ENCODE measurements at regions not wholly inside any gene's neighbourhood (a gene's known extent, or its start where the extent isn't known, plus 50 kb on each side); places are given as distances from the start of the nearest gene placed in this dataset.

GRCh38 chr4:149173241-149174013 is 642.2 kb downstream of the IQCM start:
- intact Hi-C loops (cut with micrococcal nuclease), result no loop called here
- H3K4me1 Mint-ChIP-seq, result no peaks in the 10 kb centered on the region
- TF ChIP-seq, protein P1, sequence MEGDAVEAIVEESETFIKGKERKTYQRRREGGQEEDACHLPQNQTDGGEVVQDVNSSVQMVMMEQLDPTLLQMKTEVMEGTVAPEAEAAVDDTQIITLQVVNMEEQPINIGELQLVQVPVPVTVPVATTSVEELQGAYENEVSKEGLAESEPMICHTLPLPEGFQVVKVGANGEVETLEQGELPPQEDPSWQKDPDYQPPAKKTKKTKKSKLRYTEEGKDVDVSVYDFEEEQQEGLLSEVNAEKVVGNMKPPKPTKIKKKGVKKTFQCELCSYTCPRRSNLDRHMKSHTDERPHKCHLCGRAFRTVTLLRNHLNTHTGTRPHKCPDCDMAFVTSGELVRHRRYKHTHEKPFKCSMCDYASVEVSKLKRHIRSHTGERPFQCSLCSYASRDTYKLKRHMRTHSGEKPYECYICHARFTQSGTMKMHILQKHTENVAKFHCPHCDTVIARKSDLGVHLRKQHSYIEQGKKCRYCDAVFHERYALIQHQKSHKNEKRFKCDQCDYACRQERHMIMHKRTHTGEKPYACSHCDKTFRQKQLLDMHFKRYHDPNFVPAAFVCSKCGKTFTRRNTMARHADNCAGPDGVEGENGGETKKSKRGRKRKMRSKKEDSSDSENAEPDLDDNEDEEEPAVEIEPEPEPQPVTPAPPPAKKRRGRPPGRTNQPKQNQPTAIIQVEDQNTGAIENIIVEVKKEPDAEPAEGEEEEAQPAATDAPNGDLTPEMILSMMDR (IDR thresholded peaks at IDR 0.05), result no peak
- H3K27me3 Mint-ChIP-seq (ENCODE audit: low read depth in 2 of 2), result no peaks in the 10 kb centered on the region
- ATAC-seq, result no peak
- no peak overlapping the region for H3K4me3 Mint-ChIP-seq
- H3K27ac Mint-ChIP-seq, result no peak overlapping the region
- Histone ChIP-seq H3K4me3 (ENCODE audit: low read length) (no peak overlapping the region), H3K27me3 (ENCODE audit: control insufficient read depth, insufficient read depth, low read length) (no peaks in the 10 kb centered on the region), H3K4me1 (ENCODE audit: control insufficient read depth, insufficient read depth, low read length) (no peaks in the 10 kb centered on the region), H3K27ac (ENCODE audit: low read length) (no peak overlapping the region), H3K9me3 (ENCODE audit: control insufficient read depth, insufficient read depth, low read length) (no peaks in the 10 kb centered on the region), H3K36me3 (ENCODE audit: control insufficient read depth, insufficient read depth, low read length) (no peaks in the 10 kb centered on the region)
- H3K36me3 Mint-ChIP-seq, result peaks cover 8% of the 10 kb centered on the region
- no peak for DNase-seq
- H3K9me3 Mint-ChIP-seq, result peaks cover 11 to 17% of the 10 kb centered on the region in 2 donors
- 79% methylated on average over 3 of the region's 6 CpGs for WGBS (ENCODE audit: insufficient coverage)

DNA sequence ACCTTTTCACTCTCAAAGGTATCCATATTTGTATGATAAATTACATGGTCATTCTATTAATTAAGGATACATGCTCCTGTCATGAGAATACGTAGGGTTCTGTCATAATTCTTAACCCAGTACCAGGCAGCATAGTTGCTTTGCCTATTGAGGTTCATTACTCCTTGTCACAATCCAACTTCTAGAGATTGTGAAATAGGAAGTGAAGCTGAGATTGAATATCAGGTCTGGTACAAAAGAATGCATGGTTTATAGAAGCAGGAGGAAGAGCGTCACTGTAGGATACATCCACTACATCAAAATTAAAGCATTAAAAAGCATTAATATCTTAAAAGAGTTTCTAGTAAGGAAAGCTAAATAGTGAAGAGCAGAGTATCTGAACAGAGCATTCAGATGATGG is 647.0 kb downstream of the IQCM start:
- no peaks in the 10 kb centered on the region for H3K36me3 ChIP-seq (ENCODE audit: control insufficient read depth, insufficient read depth, low read length)
- no peak overlapping the region for H3K4me3 ChIP-seq (ENCODE audit: low read length)
- Mint-ChIP-seq H3K4me3 (no peak overlapping the region), H3K27me3 (ENCODE audit: low read depth in 2 of 2) (no peaks in the 10 kb centered on the region), H3K9me3 (peaks cover 7 to 16% of the 10 kb centered on the region in 2 donors), H3K4me1 (no peaks in the 10 kb centered on the region), H3K36me3 (no peaks in the 10 kb centered on the region), H3K27ac (no peak overlapping the region)
- ATAC-seq (no peak), DNase-seq (no peak)
- H3K9me3 ChIP-seq (ENCODE audit: control insufficient read depth, insufficient read depth, low read length), result no peaks in the 10 kb centered on the region
- intact Hi-C loops (cut with micrococcal nuclease), result no loop called here
- no peaks in the 10 kb centered on the region for H3K27me3 ChIP-seq (ENCODE audit: control insufficient read depth, insufficient read depth, low read length)
- WGBS (ENCODE audit: insufficient coverage), result no CpG with 5 or more reads among the region's 2 CpGs
- H3K4me1 ChIP-seq (ENCODE audit: control insufficient read depth, insufficient read depth, low read length), result no peaks in the 10 kb centered on the region
- TF ChIP-seq, protein P1 (IDR thresholded peaks at IDR 0.05), result no peak
- no peak overlapping the region for H3K27ac ChIP-seq (ENCODE audit: low read length)

GRCh38 chr4:149166876-149167275 is 648.8 kb downstream of the IQCM start:
- WGBS (ENCODE audit: insufficient coverage), result 86% methylated on average over 1 of the region's 2 CpGs
- H3K36me3 Mint-ChIP-seq, result no peaks in the 10 kb centered on the region
- H3K27me3 ChIP-seq (ENCODE audit: control insufficient read depth, insufficient read depth, low read length), result no peaks in the 10 kb centered on the region

More at GRCh38 chr4:149166876-149167275, 648.8 kb downstream of the IQCM start:
- Mint-ChIP-seq H3K27me3 (ENCODE audit: low read depth in 2 of 2) (no peaks in the 10 kb centered on the region), H3K27ac (no peak overlapping the region), H3K4me3 (no peak overlapping the region), H3K4me1 (no peaks in the 10 kb centered on the region), H3K9me3 (peaks cover 8 to 14% of the 10 kb centered on the region in 2 donors)
- H3K4me1 ChIP-seq (ENCODE audit: control insufficient read depth, insufficient read depth, low read length), result no peaks in the 10 kb centered on the region
- H3K4me3 ChIP-seq (ENCODE audit: low read length), result no peak overlapping the region
- no peak overlapping the region for H3K27ac ChIP-seq (ENCODE audit: low read length)
- no peaks in the 10 kb centered on the region for H3K9me3 ChIP-seq (ENCODE audit: control insufficient read depth, insufficient read depth, low read length)
- H3K36me3 ChIP-seq (ENCODE audit: control insufficient read depth, insufficient read depth, low read length), result no peaks in the 10 kb centered on the region
- TF ChIP-seq, protein P1 (IDR thresholded peaks at IDR 0.05), result no peak
- DNase-seq, result no peak
- intact Hi-C loops (cut with micrococcal nuclease), result no loop called here
- no peak for ATAC-seq

All from natural killer cell (primary cell).